ENCODE measurements at regions not wholly inside any gene's neighbourhood (a gene's known extent, or its start where the extent isn't known, plus 50 kb on each side); places are given as distances from the start of the nearest gene placed in this dataset.
"Not testable (repeated sequence)": the region's sequence is repeated elsewhere in the genome, so short reads cannot be mapped to it uniquely, and the experiment has no call there.

DNA sequence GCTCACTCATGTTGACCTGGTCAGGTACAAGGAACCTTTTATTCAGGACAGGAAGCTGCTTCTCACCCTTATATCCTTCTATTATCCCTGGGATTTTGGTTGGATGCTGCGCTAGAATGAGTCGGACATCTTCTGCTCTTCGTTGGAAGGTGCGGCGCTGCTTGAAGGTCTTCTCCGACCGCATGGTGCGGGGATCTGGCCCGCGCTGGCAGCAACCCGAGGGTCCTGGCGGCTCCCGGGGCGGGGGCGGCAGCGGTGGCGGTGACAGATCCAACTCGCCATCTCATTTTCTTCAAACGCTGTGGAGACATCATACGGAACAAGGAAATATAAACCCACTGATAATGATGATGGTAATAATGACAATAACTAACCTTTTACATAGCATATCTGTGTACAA lies 126.3 kb downstream of the ATXN7L3B start:
- DNase-seq = no peak
- in situ Hi-C loops (cut with HindIII; ENCODE audit: low pct_ligation_motif_present, low pct_unique_long_range_greater_than_20kb, low sequenced_read_pairs) = no loop called here

DNA sequence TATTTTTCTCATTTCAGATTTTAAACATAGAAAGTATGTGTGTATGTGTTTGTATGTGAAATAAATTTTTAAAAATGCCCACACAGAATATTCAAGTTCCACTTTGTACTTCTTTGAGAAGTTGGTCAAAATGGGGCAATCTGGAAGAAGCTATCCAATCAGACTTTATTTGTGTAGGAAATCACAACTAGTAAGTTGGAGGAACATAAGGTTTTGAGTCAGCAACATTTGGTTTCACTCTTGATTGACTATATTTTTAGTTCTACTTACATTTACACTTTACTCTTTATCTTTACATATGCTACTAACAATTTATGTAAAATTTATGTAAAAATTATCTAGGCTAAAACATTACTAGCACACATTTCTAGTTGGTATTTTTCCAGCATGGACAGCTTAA lies 128.1 kb downstream of the ATXN7L3B start:
- no peak for DNase-seq

DNA sequence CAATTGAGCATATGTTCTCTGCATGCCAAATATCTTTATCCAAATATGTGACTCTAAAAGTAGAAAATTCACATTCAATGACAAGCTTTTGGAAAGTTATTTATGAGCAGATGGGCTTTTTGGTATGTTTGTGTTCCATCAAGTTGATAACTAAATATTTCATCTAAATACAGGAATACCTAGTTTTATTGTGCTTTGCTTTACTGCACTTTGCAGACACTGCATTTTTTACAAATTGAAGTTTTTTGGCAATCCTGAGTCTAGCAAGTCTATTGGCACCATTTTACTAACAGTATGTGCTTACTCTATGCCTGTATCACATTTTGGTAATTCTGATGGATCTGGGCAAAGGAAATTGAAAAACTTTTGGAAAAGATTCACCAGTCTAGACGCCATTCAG lies 133.8 kb downstream of the ATXN7L3B start:
- no peak for DNase-seq
- in situ Hi-C loops (cut with HindIII; ENCODE audit: low pct_ligation_motif_present, low pct_unique_long_range_greater_than_20kb, low sequenced_read_pairs) = no loop called here

More for the DNA sequence above, 128.1 kb downstream of the ATXN7L3B start:
- in situ Hi-C loops (cut with HindIII; ENCODE audit: low pct_ligation_motif_present, low pct_unique_long_range_greater_than_20kb, low sequenced_read_pairs) = no loop called here

DNA sequence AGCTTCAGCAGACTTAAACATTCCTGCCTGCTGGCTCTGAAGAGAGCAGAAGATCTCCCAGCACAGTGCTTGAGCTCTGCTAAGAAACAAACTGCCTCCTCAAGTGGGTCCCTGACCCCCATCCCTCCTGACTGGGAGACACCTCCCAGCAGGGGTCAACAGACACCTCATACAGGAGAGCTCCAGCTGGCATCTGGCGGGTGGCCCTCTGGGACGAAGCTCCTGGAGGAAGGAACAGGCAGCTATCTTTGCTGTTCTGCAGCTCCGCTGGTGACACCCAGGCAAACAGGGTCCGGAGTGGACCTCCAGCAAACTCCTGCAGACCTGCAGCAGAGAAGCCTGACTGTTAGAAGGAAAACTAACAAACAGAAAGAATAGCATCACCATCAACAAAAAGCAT lies 139.3 kb downstream of the ATXN7L3B start:
- DNase-seq; in situ Hi-C loops (cut with HindIII; ENCODE audit: low pct_ligation_motif_present, low pct_unique_long_range_greater_than_20kb, low sequenced_read_pairs): not testable (repeated sequence)

DNA sequence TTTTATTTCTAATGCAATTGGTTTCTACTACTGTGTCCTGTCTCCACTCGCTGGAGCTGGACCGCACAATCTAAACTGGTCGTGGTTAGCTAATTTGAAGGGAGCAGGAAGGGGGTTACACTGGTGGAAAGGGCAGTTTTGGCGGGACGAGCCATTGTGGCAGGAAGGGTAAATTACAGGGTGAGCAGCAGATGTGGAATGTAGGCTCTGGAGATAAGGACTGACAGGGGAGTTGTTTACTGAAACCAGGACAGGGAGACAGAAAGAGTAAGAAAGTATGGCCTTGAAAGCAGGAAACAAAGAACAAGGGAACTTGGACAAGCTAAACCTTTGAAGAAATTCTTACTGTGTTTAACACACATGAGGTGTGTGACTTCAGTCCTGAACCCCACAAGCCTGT lies 147.8 kb downstream of the ATXN7L3B start:
- DNase-seq = no peak
- in situ Hi-C loops (cut with HindIII; ENCODE audit: low pct_ligation_motif_present, low pct_unique_long_range_greater_than_20kb, low sequenced_read_pairs) = no loop called here

DNA sequence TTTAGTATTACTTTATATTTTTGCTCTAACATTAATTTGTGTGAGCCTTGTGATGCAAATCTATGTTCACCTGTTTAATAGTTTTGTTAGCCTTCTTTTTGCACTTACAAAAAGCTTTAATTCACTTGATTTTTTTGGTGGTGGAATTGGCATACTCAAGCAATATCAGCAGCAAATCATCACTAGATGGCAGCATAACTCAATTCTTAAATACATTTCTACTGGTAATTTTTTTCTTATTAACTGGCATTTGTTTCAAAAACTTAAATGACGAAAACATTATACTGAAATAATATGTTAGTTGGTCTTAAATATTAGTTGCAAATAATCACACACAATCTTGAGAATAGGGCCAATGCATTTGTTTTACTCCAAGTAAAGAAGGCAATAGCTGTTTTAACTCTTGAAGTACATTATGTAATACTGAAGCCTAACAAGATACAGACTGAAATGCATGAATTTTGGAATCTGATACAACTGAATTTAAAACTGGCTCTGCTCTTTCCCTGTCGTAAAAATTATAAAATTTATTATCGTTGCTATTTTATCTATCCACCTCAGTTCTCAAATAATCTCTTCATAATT lies 151.5 kb downstream of the ATXN7L3B start:
- in situ Hi-C loops (cut with HindIII; ENCODE audit: low pct_ligation_motif_present, low pct_unique_long_range_greater_than_20kb, low sequenced_read_pairs) = no loop called here
- DNase-seq = peak; percentile 77

DNA sequence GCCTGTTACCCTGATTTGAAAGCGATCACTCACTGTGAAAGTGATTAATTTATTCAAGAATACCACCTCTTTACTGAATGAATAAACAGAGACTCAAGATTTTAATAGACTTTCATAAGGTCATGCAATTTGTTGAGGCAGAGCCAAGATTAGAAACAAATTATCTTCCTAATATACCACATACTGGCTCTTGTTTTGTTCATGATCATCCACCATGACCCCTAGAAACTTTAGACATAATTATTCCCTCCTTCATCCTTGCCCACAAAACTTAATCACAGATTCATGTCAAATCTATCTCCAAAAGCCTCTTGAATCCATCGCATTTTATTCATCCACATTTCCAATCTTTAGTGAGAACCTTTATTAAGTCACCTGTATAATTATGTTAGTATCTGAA lies 152.3 kb downstream of the ATXN7L3B start:
- no peak for DNase-seq
- in situ Hi-C loops (cut with HindIII; ENCODE audit: low pct_ligation_motif_present, low pct_unique_long_range_greater_than_20kb, low sequenced_read_pairs) = no loop called here

DNA sequence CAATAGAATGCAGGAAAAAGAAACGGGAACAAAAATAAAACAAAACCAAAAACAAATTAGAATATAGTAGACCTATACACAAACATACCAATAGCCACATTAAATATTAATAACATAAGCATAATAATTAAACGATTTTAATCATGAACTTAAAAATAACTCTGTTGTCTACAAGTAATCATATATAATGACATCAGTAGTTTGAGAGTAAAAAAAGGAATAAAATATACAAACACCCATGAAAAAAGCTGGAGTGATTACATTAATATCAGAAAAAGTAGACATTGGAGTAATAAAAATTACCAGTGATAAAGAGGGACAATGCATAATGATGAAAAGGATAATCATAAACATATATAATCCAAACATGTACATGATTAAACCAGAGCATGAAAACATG lies 181.8 kb downstream of the ATXN7L3B start:
- DNase-seq = no peak
- in situ Hi-C loops (cut with HindIII; ENCODE audit: low pct_ligation_motif_present, low pct_unique_long_range_greater_than_20kb, low sequenced_read_pairs) = no loop called here

DNA sequence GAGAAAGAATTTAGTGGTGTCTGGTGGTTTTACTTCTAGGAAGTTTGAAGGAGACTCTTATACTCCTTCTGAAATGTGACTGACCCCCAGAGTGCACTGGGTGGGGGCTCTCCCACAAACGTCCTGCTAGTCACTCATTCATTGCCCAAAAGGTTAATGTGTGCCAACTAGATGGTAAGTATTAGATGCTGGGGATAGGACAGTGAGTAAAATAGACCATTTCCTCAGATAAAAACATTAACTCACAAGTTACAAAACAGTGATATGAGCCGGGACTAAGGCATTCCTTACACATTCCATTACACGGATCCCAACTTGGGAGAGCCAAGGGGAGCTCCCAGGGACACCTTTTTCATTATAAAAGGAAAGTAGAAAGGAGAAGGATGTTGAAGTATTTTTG lies 185.1 kb downstream of the ATXN7L3B start:
- in situ Hi-C loops (cut with HindIII; ENCODE audit: low pct_ligation_motif_present, low pct_unique_long_range_greater_than_20kb, low sequenced_read_pairs) = no loop called here
- DNase-seq = peak; percentile 88

DNA sequence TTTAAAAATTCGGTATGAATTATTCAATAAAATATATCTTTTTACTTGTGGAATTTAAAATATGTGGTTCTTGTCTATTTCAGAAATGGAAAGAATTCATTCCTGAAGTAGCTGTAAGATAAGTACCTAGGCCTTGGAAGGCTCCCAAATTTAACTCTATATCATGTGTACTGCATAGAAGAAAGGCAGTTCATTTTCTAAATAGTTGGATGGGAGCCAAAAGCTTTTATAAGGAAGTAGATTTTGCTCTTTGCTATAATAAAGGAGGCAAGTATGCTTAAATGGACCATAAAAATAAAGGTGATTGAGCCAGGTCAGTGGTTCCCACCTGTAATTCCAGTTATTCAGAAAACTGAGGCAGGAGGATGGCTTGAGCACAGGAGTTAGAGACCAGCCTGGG lies 187.5 kb downstream of the ATXN7L3B start:
- peak; percentile 46 for DNase-seq
- in situ Hi-C loops (cut with HindIII; ENCODE audit: low pct_ligation_motif_present, low pct_unique_long_range_greater_than_20kb, low sequenced_read_pairs) = no loop called here

DNA sequence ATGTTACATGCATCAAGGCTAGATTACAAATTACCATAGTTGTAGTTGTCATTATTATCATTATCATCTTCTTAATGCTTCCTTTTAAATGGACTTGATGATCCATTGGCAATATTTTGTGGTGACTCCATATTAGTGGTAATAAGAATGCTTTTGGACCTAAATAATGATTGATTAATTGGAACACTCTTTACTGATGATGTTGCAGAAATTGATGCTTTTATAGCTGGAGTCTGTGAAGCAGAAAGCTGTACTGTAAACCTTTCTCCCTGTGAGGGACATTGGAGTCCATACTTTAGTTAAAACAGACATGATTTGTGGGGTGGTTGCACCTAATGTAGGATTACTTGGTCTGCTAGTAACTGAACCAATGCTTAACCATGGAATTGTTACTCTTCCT lies 190.4 kb downstream of the ATXN7L3B start:
- DNase-seq = no peak
- in situ Hi-C loops (cut with HindIII; ENCODE audit: low pct_ligation_motif_present, low pct_unique_long_range_greater_than_20kb, low sequenced_read_pairs) = no loop called here

DNA sequence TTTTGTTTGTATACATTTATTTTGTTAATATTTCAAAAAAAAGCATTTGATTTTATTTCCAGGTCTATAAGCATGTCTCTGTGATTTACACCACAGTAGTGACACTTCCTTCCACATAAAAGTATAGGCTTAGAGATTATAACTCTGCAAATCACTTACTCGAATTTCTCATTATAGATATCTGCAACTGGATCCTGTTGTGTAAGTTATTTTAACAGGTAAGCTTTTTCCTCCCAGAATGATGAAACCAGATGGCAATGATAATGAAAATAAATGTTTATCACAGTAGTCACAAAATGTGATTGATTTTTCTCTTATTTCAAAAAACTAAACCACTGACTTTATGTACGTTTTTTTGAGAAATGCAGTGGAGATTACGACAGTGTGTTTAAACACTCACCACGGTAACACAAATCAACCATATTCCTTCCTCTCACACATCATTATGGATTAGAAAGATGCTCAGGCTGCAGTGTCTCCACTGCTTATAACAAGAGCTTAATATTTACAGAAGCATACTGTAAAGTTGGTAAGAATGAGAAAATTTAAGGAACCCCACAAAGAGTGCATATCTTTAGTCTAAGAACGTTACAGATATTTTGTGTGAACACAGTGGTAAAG lies 194.6 kb downstream of the ATXN7L3B start:
- in situ Hi-C loops (cut with HindIII; ENCODE audit: low pct_ligation_motif_present, low pct_unique_long_range_greater_than_20kb, low sequenced_read_pairs) = no loop called here
- no peak for DNase-seq

DNA sequence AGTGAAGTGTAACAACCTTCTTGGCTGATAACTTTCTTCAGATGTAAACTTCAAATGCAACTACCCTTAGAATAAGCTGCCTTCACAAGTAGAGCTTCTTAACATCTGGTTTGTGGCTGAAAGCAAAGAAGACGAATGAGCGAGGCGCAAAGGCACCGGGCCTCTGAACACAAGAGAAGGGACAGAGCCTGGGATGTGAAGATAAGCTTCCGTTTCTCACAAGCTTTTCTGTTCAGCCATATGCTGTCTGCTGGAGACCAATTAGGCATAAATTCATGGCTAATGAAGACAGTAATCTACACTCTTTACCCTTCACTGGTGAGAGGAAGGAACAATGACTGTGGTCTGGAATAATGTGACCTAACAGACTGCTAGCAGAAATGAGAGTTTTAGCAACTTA lies 195.2 kb downstream of the ATXN7L3B start:
- no peak for DNase-seq
- in situ Hi-C loops (cut with HindIII; ENCODE audit: low pct_ligation_motif_present, low pct_unique_long_range_greater_than_20kb, low sequenced_read_pairs) = no loop called here

DNA sequence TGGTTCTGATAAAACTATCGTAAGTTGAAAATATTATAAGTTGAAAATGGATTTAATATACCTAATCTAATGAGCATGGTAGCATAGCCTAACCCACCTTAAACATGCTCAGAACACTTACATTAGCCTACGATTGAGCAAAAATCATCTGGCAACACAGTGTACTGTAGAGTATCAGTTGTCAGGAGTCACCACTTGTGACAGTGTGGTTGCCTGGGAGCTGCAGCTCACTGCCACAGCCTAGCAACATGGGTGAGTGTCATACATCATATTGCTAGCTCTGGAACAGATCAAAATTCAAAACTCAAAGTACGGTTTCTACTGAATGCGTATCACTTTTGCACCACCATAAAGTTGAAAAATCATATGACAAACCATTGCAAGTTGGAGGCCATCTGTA lies 203.5 kb downstream of the ATXN7L3B start:
- in situ Hi-C loops (cut with HindIII; ENCODE audit: low pct_ligation_motif_present, low pct_unique_long_range_greater_than_20kb, low sequenced_read_pairs) = no loop called here
- DNase-seq = no peak

DNA sequence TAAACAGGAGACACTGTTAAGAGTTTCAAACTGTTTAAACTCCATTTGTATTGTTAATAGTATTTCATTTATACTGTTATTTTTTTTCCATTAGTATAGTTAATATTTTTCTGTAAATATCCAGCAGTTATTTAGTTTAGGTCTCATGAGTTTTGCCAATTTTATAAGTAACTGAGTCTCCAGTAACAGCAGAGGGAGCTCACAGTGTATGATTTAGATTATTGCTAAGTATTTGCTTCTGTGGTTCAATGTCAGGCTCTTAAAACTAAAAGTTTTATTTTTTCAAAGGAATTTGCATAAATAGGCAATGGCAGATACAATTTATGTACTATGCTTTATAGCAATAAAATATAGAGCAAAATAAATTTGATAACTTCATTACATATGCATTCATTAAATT lies 209.7 kb downstream of the ATXN7L3B start:
- in situ Hi-C loops (cut with HindIII; ENCODE audit: low pct_ligation_motif_present, low pct_unique_long_range_greater_than_20kb, low sequenced_read_pairs) = no loop called here
- peak; percentile 60 for DNase-seq

DNA sequence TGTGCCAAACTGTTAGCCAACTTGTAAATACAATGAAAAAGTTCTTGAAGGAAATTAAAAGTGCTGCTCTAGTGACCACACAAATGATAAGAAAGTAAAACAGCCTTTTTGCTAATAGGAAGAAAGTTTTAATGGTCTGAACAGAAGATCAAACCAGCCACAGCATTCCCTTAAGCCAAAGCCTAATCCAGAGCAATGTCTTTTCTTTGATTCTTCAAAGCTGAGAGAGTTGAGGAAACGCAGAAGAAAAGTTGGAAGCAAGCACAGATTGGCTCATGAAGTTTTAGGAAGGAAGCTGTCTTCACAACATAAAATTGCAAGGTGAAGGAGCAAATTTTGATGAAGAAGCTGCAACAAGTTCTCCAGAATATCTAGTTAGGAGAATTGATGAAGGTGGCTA lies 213.8 kb downstream of the ATXN7L3B start:
- DNase-seq = no peak
- in situ Hi-C loops (cut with HindIII; ENCODE audit: low pct_ligation_motif_present, low pct_unique_long_range_greater_than_20kb, low sequenced_read_pairs) = no loop called here

DNA sequence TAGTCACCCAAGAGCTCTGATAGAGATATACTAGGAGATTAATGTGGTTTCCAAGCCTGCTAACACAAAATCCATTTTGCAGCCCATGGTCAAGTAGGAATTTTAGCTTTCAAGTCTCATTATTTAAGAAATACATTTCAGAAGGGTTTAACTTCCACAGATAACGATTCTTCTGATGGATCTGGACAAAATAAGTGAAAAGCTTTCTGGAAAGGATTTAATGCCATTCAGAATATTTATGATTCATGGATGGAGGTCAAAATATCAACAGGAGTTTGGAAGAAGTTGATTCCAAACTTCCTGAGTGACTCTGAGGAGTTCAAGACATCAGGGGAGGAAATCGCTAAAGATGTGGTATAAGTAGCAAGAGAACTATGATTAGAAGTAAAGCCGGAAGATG lies 214.6 kb downstream of the ATXN7L3B start:
- no peak for DNase-seq
- in situ Hi-C loops (cut with HindIII; ENCODE audit: low pct_ligation_motif_present, low pct_unique_long_range_greater_than_20kb, low sequenced_read_pairs) = no loop called here

DNA sequence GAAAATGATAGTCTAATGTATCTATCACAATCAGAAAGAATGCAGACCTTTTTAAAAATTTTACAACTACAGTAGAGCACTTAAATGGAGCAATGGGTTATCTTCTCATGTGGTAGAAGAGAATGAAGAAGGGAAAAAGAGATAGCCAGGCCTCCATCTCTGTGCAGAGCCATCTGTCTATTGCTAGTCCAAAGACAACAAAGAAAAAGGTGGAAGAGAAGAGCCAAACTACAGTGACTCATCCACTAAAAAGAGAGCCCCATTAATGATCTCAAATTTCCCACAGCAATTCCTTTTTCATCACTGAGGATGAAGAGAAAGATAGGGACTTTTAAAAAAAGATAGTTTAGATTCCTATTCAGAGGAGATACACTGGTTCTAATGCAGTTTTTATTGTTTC lies 232.9 kb downstream of the ATXN7L3B start:
- no peak for DNase-seq

DNA sequence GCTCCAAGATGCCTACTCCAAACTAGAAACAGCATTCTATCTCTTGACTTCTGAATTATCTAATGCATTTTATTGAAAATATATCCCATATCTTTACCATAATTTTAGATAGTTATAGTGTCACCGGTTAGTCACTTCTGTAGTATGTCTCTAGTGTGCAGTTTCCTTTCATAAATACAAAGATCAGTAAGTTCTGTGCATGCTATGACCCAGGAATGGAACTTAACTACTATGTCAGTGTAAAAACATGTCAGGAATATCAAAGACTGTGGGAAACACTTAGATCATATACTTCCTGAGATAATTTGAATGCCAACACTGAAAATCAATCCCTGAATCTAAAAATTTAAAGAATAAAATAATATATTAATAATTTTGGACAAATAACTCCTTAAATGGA lies 237.6 kb downstream of the ATXN7L3B start:
- no peak for DNase-seq
- in situ Hi-C loops (cut with HindIII; ENCODE audit: low pct_ligation_motif_present, low pct_unique_long_range_greater_than_20kb, low sequenced_read_pairs) = no loop called here

More for the DNA sequence above, 232.9 kb downstream of the ATXN7L3B start:
- in situ Hi-C loops (cut with HindIII; ENCODE audit: low pct_ligation_motif_present, low pct_unique_long_range_greater_than_20kb, low sequenced_read_pairs) = no loop called here

DNA sequence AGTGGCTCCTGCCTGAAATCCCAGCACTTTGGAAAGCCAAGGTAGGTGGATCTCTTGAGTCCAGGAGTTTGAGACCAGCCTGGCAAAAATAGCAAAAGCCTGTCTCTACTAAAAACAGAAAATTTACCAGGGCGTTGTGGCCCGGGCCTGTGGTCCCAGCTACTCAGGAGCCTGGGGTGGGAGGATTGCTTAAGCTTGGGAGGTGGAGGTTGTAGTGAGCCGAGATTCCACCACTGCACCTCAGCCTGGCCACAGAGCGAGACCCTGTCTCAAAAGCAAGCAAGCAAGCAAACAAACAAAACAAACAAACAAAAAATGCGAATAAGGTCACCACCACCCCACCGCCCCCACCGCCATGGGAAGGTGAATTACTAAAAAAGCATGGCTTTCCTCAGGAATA lies 238.7 kb downstream of the ATXN7L3B start:
- in situ Hi-C loops (cut with HindIII; ENCODE audit: low pct_ligation_motif_present, low pct_unique_long_range_greater_than_20kb, low sequenced_read_pairs) = no loop called here
- DNase-seq = no peak

Data from ACHN (cell line).